Embryonic facial prominence (tissue), 1 donor: ENCODE measurements at regions not wholly inside any gene's neighbourhood (a gene's known extent, or its start where the extent isn't known, plus 50 kb on each side); places are given as distances from the start of the nearest gene placed in this dataset.

Experiments
- DNase-seq: peaks from one replicate; pipeline ENCODE4 v3.0.0-alpha.2; 2016; ENCODE audit errors: extremely low spot score

GRCh38 chr2:144159240-144159639 lies 360.7 kb downstream of the ZEB2 start:
- no peak for DNase-seq

GRCh38 chr2:144158096-144158495 lies 361.8 kb downstream of the ZEB2 start:
- DNase-seq = no peak

- no peak for DNase-seq
These were observed 362.9 kb downstream of the ZEB2 start for GRCh38 chr2:144156736-144157640.

GRCh38 chr2:144154205-144154604 lies 365.7 kb downstream of the ZEB2 start:
- no peak for DNase-seq

GRCh38 chr2:144152817-144153271 lies 367.1 kb downstream of the ZEB2 start:
- DNase-seq = no peak

GRCh38 chr2:144151851-144152250 lies 368.1 kb downstream of the ZEB2 start:
- no peak for DNase-seq

- no peak for DNase-seq
These were observed 368.5 kb downstream of the ZEB2 start for GRCh38 chr2:144151405-144151804.

GRCh38 chr2:144147356-144147755 lies 372.6 kb downstream of the ZEB2 start:
- no peak for DNase-seq

- no peak for DNase-seq
These were observed 373.0 kb downstream of the ZEB2 start for GRCh38 chr2:144146876-144147275.

GRCh38 chr2:144146076-144146475 lies 373.8 kb downstream of the ZEB2 start:
- no peak for DNase-seq

GRCh38 chr2:144143294-144144151 lies 376.4 kb downstream of the ZEB2 start:
- DNase-seq = no peak

- no peak for DNase-seq
These were observed 379.0 kb downstream of the ZEB2 start for GRCh38 chr2:144140891-144141290.

GRCh38 chr2:144137705-144138428 lies 382.1 kb downstream of the ZEB2 start:
- no peak for DNase-seq

GRCh38 chr2:144137272-144137671 lies 382.6 kb downstream of the ZEB2 start:
- DNase-seq = no peak

GRCh38 chr2:144136297-144137010 lies 383.5 kb downstream of the ZEB2 start:
- no peak for DNase-seq

GRCh38 chr2:144133936-144134665 lies 385.8 kb downstream of the ZEB2 start:
- no peak for DNase-seq

- no peak for DNase-seq
These were observed 387.6 kb downstream of the ZEB2 start for GRCh38 chr2:144132357-144132756.

- no peak for DNase-seq
These were observed 388.9 kb downstream of the ZEB2 start for GRCh38 chr2:144131042-144131441.

GRCh38 chr2:144130551-144130950 lies 389.4 kb downstream of the ZEB2 start:
- DNase-seq = no peak

- no peak for DNase-seq
These were observed 391.7 kb downstream of the ZEB2 start for GRCh38 chr2:144128130-144128746.
